ENCODE measurements at regions not wholly inside any gene's neighbourhood (a gene's known extent, or its start where the extent isn't known, plus 50 kb on each side); places are given as distances from the start of the nearest gene placed in this dataset.

DNA sequence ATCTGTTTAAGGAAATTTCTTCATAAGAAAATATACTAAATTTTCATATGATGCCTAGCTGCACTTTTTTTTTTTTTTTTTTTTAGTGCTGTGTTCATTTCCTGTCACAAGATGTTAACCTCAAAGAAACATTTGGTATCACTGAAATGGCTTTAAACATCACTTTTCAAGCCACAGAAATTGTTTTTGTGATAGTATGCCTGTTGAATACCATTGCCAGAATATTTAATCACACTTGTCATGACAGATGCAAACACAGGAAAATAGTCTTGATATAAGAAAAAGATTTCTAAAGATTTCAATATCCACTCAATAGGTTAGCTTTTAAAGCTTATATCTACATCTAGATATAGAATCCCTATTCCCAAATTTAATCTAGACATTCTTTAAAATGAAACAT is 608.5 kb upstream of the AGTR1 start:
- Mint-ChIP-seq H3K4me3 (ENCODE audit: unreplicated experiment) (no peak overlapping the region), H3K27ac (ENCODE audit: unreplicated experiment) (no peak overlapping the region), H3K4me1 (ENCODE audit: low read depth) (peaks cover 6% of the 10 kb centered on the region), H3K9me3 (ENCODE audit: low read depth) (no peaks in the 10 kb centered on the region), H3K27me3 (ENCODE audit: low read depth) (no peaks in the 10 kb centered on the region), H3K36me3 (ENCODE audit: low read depth) (no peaks in the 10 kb centered on the region)
- DNase-seq (ENCODE audit: low spot score) = no peak
- TF ChIP-seq, protein P1, sequence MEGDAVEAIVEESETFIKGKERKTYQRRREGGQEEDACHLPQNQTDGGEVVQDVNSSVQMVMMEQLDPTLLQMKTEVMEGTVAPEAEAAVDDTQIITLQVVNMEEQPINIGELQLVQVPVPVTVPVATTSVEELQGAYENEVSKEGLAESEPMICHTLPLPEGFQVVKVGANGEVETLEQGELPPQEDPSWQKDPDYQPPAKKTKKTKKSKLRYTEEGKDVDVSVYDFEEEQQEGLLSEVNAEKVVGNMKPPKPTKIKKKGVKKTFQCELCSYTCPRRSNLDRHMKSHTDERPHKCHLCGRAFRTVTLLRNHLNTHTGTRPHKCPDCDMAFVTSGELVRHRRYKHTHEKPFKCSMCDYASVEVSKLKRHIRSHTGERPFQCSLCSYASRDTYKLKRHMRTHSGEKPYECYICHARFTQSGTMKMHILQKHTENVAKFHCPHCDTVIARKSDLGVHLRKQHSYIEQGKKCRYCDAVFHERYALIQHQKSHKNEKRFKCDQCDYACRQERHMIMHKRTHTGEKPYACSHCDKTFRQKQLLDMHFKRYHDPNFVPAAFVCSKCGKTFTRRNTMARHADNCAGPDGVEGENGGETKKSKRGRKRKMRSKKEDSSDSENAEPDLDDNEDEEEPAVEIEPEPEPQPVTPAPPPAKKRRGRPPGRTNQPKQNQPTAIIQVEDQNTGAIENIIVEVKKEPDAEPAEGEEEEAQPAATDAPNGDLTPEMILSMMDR (IDR thresholded peaks at IDR 0.05) = no peak

DNA sequence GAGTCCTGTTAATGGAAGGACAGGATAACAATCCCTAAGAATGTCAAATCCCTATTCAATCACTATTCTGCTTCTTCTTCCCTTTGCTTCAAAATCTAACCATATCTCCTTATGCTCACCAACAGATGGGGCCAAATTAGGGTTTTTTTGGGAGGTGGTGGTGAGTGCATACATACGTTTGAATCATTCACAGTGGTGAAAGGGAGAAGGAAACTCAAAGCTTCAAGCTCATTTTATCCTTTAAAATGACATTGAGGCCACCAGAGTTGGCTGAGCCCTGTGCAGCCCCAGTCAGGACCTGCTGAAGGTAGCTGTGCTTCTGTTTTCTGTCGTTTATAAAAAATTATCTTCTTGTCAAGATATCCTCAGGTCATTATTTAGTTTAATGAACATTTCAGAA is 607.5 kb upstream of the AGTR1 start:
- DNase-seq (ENCODE audit: low spot score) = no peak
- H3K4me1 Mint-ChIP-seq (ENCODE audit: low read depth) = peaks cover 6% of the 10 kb centered on the region
- no peaks in the 10 kb centered on the region for H3K36me3 Mint-ChIP-seq (ENCODE audit: low read depth)
- no peaks in the 10 kb centered on the region for H3K9me3 Mint-ChIP-seq (ENCODE audit: low read depth)
- TF ChIP-seq, protein P1 (IDR thresholded peaks at IDR 0.05) = no peak
- H3K27ac Mint-ChIP-seq (ENCODE audit: unreplicated experiment) = no peak overlapping the region
- H3K27me3 Mint-ChIP-seq (ENCODE audit: low read depth) = no peaks in the 10 kb centered on the region
- H3K4me3 Mint-ChIP-seq (ENCODE audit: unreplicated experiment) = no peak overlapping the region

DNA sequence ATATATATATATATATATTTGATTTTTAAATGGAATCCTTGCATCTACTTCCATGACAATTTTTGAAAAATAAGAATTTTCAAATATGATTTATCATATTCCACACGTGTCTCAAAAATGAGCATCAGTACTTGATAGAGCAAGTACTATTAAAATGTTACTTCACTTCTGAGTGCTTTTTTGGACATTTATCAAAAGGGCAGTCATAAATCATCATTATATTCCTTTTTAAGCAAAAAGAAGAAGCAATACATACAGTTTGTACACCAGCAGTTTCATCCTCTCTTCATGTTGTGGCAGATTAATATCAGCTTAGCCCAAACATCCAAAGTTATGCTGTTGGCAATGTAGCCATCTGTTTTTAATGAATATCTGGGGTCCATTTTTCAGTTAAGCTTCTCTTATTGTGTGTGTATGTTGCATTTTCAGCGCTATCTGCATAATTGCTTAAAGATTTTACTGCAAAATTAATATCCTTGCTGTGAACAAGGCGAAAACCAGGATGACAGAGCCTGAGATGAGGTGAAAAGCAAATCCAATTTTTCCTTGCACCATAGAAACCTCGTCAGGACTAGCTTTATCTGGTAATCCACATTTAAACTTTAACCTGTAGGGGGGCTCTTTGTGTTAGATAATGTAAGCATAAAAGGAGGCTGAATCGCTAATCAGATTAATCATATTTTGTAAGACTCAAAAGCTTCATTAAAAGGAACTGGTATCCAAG is 604.9 kb upstream of the AGTR1 start:
- DNase-seq (ENCODE audit: low spot score) = no peak
- peaks cover 6% of the 10 kb centered on the region for H3K4me1 Mint-ChIP-seq (ENCODE audit: low read depth)
- no peaks in the 10 kb centered on the region for H3K27me3 Mint-ChIP-seq (ENCODE audit: low read depth)
- no peak overlapping the region for H3K27ac Mint-ChIP-seq (ENCODE audit: unreplicated experiment)
- no peak overlapping the region for H3K4me3 Mint-ChIP-seq (ENCODE audit: unreplicated experiment)
- TF ChIP-seq, protein P1 (IDR thresholded peaks at IDR 0.05) = no peak
- no peaks in the 10 kb centered on the region for H3K9me3 Mint-ChIP-seq (ENCODE audit: low read depth)
- no peaks in the 10 kb centered on the region for H3K36me3 Mint-ChIP-seq (ENCODE audit: low read depth)

DNA sequence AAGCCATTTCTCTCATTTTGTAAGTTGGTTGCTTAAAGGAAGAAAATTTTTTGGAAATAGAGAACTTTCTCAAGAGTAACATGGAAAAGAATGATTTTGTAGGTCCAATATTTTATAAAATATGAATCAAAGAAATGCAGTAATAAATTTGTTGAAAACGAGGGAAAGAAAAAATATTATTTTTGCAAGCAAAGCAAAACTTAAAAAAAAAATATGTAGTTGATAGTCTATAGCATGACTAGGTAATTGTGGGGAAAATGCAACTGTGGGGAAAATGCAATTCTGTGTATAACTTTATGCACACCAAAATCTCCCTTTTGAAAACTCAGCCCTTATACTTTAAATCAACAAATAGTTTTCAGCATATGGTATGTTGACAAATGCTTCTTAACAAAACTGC is 604.0 kb upstream of the AGTR1 start:
- no peak overlapping the region for H3K4me3 Mint-ChIP-seq (ENCODE audit: unreplicated experiment)
- H3K27me3 Mint-ChIP-seq (ENCODE audit: low read depth) = no peaks in the 10 kb centered on the region
- peaks cover 6% of the 10 kb centered on the region for H3K4me1 Mint-ChIP-seq (ENCODE audit: low read depth)
- H3K27ac Mint-ChIP-seq (ENCODE audit: unreplicated experiment) = no peak overlapping the region
- TF ChIP-seq, protein P1 (IDR thresholded peaks at IDR 0.05) = no peak
- no peaks in the 10 kb centered on the region for H3K36me3 Mint-ChIP-seq (ENCODE audit: low read depth)
- no peaks in the 10 kb centered on the region for H3K9me3 Mint-ChIP-seq (ENCODE audit: low read depth)
- no peak for DNase-seq (ENCODE audit: low spot score)

DNA sequence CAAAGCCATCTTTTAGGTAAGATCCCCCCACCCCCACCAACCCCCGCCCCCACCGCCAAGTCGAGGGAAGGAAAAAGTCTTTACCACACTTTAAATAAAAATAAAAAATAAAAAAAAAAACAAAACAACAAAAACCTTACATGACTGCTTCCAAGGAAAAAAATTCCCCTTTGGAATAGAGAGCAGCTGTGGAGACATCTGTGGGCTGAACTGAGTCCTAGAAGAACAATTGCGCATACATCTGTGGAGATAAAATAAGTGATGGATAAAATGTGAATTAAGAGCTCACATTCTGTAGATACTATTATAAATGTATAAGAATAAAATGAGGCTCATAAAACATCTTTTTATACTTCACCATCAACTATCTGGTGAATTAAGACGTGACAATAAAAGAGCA is 601.7 kb upstream of the AGTR1 start:
- no peak for DNase-seq (ENCODE audit: low spot score)
- TF ChIP-seq, protein P1 (IDR thresholded peaks at IDR 0.05) = no peak
- Mint-ChIP-seq H3K4me3 (ENCODE audit: unreplicated experiment) (no peak overlapping the region), H3K9me3 (ENCODE audit: low read depth) (no peaks in the 10 kb centered on the region), H3K36me3 (ENCODE audit: low read depth) (no peaks in the 10 kb centered on the region), H3K27ac (ENCODE audit: unreplicated experiment) (no peak overlapping the region), H3K27me3 (ENCODE audit: low read depth) (no peaks in the 10 kb centered on the region), H3K4me1 (ENCODE audit: low read depth) (peaks cover 11% of the 10 kb centered on the region)

All from chondrocyte (in vitro differentiated cells).